Femur (tissue), 1 donor: ENCODE measurements at regions not wholly inside any gene's neighbourhood (a gene's known extent, or its start where the extent isn't known, plus 50 kb on each side); places are given as distances from the start of the nearest gene placed in this dataset.

ENCODE experiments used
- DNase-seq: peaks from one replicate; pipeline ENCODE4 v3.0.0-alpha.2; 2017

DNA sequence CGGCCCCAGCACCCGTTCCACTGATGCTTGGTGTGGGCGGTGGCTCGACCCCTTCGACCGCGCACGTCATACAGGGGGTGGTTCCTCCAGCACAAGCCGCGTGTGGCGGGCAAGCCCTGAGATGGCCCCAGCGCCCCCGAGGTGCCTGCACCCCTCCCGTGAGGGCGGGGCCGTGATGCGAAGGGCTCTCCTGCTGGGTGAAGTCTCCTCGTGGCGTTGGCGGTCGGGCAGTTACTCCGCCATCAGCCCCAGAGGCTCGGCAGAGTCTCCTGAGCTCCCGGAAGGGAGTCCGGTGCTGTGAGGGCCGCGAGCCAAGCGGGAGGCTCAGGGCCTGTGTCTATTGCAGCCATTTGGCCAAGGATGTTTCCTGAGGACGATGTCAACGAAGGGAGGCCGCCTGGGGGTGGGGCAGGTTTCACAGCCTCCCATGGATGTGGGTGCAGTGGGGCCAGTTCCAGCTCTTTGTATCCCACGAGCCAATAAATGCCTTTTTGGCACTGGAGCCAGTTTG, 78.1 kb upstream of the GALNT9 start:
- no peak for DNase-seq

DNA sequence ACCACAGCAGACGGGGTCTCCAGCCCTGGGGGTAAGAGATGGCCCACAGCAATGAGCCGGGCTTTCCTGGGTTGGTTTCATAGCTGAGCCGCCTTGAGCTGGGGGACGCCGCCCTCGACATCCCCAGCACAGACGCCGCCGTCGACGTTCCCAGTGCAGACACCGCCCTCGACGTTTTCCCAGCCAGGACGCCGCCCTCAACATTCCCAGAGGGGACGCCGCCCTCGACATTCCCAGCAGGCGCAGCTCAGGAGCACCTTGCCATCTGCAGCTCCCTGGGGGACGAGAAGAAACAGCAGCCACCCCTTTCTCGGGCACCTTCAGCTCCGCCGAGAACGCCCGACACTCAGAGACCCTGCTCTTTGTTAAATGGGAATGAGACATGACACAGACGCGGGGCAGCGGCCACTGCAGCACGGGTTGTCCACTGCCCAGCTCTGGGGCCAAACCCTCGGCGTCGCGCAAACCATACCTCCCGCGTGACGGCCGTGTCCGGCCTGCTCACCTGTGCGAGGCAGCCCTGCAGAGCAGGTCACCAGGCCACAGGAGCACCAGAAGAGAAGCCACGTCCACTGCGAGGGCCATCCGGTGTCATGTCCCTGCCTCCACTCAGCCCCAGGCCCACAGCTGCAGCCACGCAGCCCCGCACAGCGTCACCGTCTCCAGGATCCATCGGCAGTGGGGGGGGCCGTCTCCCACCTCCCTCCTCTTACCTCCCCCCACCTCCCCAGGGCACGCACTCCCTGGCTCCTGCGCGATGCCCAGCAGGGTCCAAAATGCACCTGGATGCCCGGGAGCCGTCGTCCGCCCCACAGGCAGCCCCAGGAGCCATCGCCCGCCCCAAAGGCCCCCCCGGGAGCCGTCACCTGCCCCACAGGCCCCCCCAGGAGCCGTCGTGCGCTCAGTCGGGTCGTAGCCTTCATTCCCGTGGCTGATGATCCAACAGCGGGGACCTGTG, 77.4 kb upstream of the GALNT9 start:
- DNase-seq: no peak

DNA sequence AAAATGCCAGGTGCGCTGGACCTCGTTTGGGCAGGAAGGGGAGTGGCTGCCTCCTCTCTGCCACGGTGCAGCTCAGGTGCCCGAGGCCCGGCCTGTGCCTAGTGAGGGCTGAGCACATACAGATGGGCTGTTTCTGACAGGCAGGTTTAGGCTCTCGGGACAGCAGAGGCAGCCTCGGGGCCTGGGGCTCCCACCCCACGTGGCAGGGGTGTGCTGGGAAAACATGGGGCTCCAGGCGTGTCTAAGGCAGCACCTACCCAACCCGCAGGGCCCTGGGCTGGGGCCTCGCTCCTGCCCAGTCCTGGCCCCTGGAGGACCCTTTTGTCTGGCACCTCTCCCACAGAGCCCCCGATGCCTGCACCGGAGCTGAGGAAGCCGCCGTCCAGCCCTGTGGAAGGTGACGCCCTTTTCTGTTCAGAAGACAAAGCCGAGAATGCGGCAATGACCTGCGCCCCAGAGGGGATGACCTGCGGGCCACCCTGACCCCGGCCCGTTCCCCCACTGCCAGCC, 76.4 kb upstream of the GALNT9 start:
- no peak for DNase-seq

DNA sequence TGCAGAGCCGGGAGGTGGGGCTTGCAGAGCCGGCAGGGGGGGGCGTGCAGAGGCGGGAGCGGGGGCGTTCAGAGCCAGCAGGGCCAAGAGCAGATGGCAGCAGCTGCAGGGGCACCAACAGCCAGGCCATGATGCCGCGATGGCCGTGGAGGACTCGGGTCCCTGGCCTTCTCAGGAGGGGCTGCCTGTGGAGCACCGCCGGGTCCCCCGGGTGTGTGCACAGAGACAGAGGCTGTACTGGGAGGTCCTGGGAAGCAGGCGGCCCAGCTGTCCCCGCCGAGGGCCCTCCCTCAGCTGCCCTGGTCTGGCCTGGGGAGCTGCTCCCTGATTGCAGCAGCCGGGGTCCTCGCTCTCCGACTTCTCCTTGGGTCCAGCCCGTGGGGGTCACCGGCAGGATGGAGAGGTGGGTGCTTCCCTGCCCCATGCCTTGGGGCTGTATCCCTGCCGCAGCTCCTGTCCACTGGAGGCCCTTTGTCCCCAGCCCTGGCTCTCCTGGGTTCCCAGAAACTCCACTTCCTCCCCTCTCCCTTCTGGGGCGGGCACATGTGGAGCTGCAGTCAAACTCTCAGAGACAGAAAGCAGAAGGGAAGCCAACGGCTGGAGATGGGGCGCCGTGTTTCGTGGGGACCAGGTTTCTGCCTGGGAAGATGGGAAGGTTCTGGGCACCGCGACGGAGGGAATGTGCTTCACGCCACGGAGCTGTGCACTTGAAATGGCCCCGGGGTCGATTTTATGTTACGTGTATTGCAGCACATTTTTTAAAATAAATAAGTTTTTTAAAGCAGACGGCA, 75.8 kb upstream of the GALNT9 start:
- no peak for DNase-seq

DNA sequence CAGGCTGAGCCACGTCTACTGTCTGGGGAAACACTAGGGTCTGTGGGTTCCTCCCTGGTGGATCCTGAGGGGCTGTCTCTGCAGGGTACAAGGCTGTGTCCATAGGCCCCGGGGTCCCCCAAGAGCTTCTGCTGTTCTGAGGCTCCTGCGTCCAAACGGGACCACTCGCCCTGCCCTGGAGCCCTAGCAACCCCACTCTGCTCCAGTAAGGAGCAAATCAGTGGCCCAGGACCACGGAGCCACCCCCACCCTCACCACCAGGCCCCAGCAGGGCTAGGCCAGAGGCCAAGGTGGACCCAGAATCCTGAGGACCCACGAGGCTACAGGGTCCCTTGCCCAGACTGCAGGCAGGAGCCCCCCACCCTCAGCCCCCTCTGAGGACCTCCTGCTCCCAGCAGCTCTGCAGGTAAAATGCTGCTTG, 75.1 kb upstream of the GALNT9 start:
- DNase-seq: no peak

DNA sequence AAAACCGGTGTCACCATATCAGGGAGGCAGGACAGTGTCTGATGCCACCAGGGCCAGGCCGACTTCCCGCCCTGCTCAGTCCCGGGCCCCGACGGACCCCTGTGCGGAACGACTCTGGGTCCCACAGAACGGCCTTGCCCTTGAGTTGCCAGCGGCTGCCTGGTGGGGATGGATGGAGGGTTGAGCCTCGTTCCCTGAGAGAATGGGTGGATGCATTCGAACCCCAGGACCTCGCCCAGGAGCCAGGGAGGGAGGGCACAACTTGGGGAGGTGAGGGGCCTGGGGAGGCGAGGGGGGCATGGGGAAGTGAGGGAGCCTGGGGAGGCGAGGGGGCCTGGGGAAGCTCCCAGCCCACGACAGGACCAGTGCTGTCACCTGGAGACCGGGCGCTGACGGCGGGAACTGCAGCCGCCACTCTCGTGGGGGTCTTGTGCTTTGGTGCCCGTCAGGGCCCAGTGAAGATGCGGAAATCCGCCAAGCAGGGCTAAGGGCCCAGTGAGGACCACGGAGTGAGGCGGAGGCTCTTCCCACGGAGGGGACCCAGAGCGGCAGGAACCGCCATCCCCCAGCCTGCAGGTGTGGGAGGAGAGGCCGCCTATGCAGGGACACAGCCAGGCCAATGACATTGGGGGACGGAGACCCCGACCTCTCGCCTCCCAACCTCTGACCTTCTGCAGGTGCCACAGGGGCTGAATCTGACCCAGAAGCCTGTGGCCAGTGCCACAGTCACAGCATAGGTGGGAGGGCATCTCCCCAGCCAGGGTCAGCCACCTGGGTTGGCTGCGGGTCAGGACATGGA, 74.4 kb upstream of the GALNT9 start:
- no peak for DNase-seq

- no peak for DNase-seq
Observed at GRCh38 chr12:132402831-132403416, 73.5 kb upstream of the GALNT9 start.

- DNase-seq: no peak
Observed at GRCh38 chr12:132401982-132402381, 72.6 kb upstream of the GALNT9 start.

GRCh38 chr12:132400011-132400641, 70.7 kb upstream of the GALNT9 start:
- no peak for DNase-seq

GRCh38 chr12:132399092-132400010, 70.0 kb upstream of the GALNT9 start:
- no peak for DNase-seq

DNA sequence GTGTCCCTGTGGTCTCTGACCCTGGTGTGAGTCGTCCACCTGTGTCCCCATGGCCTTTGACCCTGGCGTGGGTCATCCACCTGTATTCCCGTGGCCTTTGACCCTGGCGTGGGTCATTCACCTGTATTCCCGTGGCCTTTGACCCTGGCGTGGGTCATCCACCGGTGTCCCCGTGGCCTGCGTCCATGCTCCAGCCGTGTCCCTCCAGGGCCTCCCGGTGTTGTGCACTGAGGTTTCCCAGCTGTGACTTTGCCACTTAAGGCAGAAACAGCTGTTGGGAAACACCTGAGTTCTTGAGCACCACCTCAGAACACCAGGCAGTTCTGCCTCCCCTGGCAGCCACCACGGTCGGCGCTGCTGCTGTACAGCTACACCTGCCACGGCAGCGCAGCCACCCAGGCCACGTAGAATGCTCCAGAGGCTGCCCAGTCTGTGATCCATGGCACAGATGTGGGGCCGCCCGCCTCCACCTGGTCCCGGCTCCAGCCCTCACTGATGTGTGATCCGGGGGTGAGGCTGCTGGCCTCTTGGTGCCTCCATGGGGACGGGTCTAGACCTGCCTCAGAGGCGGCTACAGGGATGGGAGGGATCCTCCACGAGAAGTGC, 69.1 kb upstream of the GALNT9 start:
- DNase-seq: no peak

- no peak for DNase-seq
Observed at GRCh38 chr12:132397934-132398385, 68.6 kb upstream of the GALNT9 start.

GRCh38 chr12:132397152-132397933, 68.0 kb upstream of the GALNT9 start:
- no peak for DNase-seq

- DNase-seq: no peak
Observed at GRCh38 chr12:132396657-132397056, 67.3 kb upstream of the GALNT9 start.

GRCh38 chr12:132395908-132396305, 66.5 kb upstream of the GALNT9 start:
- DNase-seq: no peak

GRCh38 chr12:132395192-132395907, 66.0 kb upstream of the GALNT9 start:
- DNase-seq: no peak

DNA sequence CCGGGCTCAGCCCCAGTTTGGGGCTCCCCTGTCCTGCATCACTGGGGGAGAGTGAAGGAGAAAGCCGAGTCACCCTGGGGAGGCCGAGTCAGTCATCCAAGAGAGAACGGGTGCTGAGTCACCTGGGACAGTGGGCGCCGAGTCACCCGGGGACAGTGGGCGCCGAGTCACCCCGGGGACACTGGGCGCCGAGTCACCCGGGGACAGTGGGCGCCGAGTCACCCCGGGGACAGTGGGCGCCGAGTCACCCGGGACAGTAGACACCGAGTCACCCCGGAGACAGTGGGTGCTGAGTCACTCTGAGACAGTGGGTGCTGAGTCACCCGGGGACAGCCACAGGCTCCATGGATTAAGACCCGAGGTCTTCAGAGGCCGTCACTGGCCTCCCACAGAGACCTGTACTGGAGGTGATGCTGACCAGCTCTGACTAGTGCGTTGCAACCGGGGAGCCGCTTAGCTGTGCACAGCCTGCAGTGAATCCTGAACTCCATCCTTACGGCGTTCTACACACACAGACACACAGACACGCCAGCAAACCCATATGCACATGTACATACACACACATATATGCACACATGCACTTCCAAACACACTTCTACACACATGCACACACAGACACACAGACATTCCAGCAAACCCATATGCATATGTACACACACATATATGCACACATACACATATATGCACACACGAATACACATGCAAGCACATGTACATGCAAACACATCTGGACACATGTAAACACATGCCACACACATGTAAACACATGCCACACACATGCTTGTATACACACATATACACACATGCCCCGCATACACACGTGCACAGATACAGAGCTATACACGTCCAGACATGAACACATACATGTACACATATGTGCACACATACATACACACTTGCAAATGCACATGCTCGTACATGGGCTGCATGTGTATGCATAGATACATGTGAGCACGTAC, 64.9 kb upstream of the GALNT9 start:
- DNase-seq: no peak
